ENCODE measurements at regions not wholly inside any gene's neighbourhood (a gene's known extent, or its start where the extent isn't known, plus 50 kb on each side); places are given as distances from the start of the nearest gene placed in this dataset.

- TF ChIP-seq, protein P1, sequence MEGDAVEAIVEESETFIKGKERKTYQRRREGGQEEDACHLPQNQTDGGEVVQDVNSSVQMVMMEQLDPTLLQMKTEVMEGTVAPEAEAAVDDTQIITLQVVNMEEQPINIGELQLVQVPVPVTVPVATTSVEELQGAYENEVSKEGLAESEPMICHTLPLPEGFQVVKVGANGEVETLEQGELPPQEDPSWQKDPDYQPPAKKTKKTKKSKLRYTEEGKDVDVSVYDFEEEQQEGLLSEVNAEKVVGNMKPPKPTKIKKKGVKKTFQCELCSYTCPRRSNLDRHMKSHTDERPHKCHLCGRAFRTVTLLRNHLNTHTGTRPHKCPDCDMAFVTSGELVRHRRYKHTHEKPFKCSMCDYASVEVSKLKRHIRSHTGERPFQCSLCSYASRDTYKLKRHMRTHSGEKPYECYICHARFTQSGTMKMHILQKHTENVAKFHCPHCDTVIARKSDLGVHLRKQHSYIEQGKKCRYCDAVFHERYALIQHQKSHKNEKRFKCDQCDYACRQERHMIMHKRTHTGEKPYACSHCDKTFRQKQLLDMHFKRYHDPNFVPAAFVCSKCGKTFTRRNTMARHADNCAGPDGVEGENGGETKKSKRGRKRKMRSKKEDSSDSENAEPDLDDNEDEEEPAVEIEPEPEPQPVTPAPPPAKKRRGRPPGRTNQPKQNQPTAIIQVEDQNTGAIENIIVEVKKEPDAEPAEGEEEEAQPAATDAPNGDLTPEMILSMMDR (IDR thresholded peaks at IDR 0.05): no peak
- TF ChIP-seq EZH2 (IDR thresholded peaks at IDR 0.05): no peak
Measured at GRCh38 chr3:28000608-28001007, 240.8 kb upstream of the CMC1 start.
